Mesodermal cell (in vitro differentiated cells): ENCODE measurements at regions not wholly inside any gene's neighbourhood (a gene's known extent, or its start where the extent isn't known, plus 50 kb on each side); places are given as distances from the start of the nearest gene placed in this dataset.

Source experiments
- H3K27ac ChIP-seq: 2 replicates; pipeline ENCODE4 v1.7.0; 2013; ENCODE audit warnings: mild to moderate bottlenecking, low read depth, low read length, moderate library complexity; ENCODE audit not compliant: severe bottlenecking
- H3K36me3 ChIP-seq: 2 replicates; pipeline ENCODE4 v1.7.1; 2013; ENCODE audit warnings: mild to moderate bottlenecking, low read length, moderate library complexity; ENCODE audit not compliant: control insufficient read depth, insufficient read depth
- H3K4me1 ChIP-seq: one replicate; pipeline ENCODE4 v1.7.1; 2013; ENCODE audit warnings: mild to moderate bottlenecking, low read length; ENCODE audit not compliant: insufficient read depth, control insufficient read depth, poor library complexity, severe bottlenecking
- H3K4me3 ChIP-seq: 2 replicates; pipeline ENCODE4 v1.7.0; 2013; ENCODE audit warnings: low read length, control low read depth, mild to moderate bottlenecking; ENCODE audit not compliant: insufficient read depth, poor library complexity, severe bottlenecking; ENCODE audit errors: extremely low read depth
- H3K9me3 ChIP-seq: 2 replicates; pipeline ENCODE4 v1.7.1; 2013; ENCODE audit warnings: mild to moderate bottlenecking, low read length, moderate library complexity; ENCODE audit not compliant: control insufficient read depth
- WGBS, 2 experiments: methylation state at CpG; one replicate each; pipeline ENCODE4 v1.1.5; 2013; ENCODE audit warnings: missing lambda C conversion rate in 2 of 2; ENCODE audit not compliant: insufficient coverage in 2 of 2; 5-methylcytosine and 5-hydroxymethylcytosine counted together

GRCh38 chr3:66121318-66121717, 82.6 kb upstream of the MAGI1 start:
- Histone ChIP-seq H3K4me3 (no peak overlapping the region), H3K27ac (no peak overlapping the region), H3K9me3 (no peaks in the 10 kb centered on the region), H3K4me1 (peaks cover 31% of the 10 kb centered on the region), H3K36me3 (no peaks in the 10 kb centered on the region)
- 82 to 92% methylated on average over 2 to 5 of the region's 6 CpGs for WGBS, 2 experiments

GRCh38 chr3:66115858-66116654, 77.3 kb upstream of the MAGI1 start:
- Histone ChIP-seq H3K9me3 (no peaks in the 10 kb centered on the region), H3K4me1 (peaks cover 45% of the 10 kb centered on the region), H3K4me3 (no peak overlapping the region), H3K36me3 (no peaks in the 10 kb centered on the region), H3K27ac (peak overlapping the region; percentile 94)
- WGBS, 2 experiments, result 60 to 66% methylated on average over 5 of the region's 6 CpGs

GRCh38 chr3:66113542-66113941, 74.8 kb upstream of the MAGI1 start:
- H3K9me3 ChIP-seq, result no peaks in the 10 kb centered on the region
- H3K36me3 ChIP-seq, result no peaks in the 10 kb centered on the region
- no peak overlapping the region for H3K4me3 ChIP-seq
- WGBS, 2 experiments, result 83% methylated on average over 1 of the region's 1 CpG; no CpG with 5 or more reads in 1 of the 2 experiments
- peaks cover 37% of the 10 kb centered on the region for H3K4me1 ChIP-seq
- H3K27ac ChIP-seq, result no peak overlapping the region

GRCh38 chr3:66110840-66111239, 72.1 kb upstream of the MAGI1 start:
- Histone ChIP-seq H3K36me3 (no peaks in the 10 kb centered on the region), H3K4me1 (peaks cover 26% of the 10 kb centered on the region), H3K27ac (no peak overlapping the region), H3K9me3 (no peaks in the 10 kb centered on the region), H3K4me3 (no peak overlapping the region)
- 72 to 94% methylated on average over 2 to 6 of the region's 6 CpGs for WGBS, 2 experiments

- Histone ChIP-seq H3K4me3 (no peak overlapping the region), H3K9me3 (no peaks in the 10 kb centered on the region), H3K4me1 (peaks cover 9% of the 10 kb centered on the region), H3K27ac (no peak overlapping the region), H3K36me3 (no peaks in the 10 kb centered on the region)
- WGBS, 2 experiments, result 74 to 75% methylated on average over 4 of the region's 4 CpGs
Measured at GRCh38 chr3:66107855-66108254, 69.1 kb upstream of the MAGI1 start.

GRCh38 chr3:66106788-66107187, 68.1 kb upstream of the MAGI1 start:
- no peaks in the 10 kb centered on the region for H3K9me3 ChIP-seq
- H3K36me3 ChIP-seq, result no peaks in the 10 kb centered on the region
- WGBS, 2 experiments, result 60% methylated on average over 1 of the region's 2 CpGs; no CpG with 5 or more reads in 1 of the 2 experiments
- H3K4me3 ChIP-seq, result no peak overlapping the region
- peak overlapping the region; percentile 36 for H3K27ac ChIP-seq
- H3K4me1 ChIP-seq, result peaks cover 9% of the 10 kb centered on the region

GRCh38 chr3:66104535-66104934, 65.8 kb upstream of the MAGI1 start:
- peaks cover 9% of the 10 kb centered on the region for H3K4me1 ChIP-seq
- no peak overlapping the region for H3K4me3 ChIP-seq
- no peaks in the 10 kb centered on the region for H3K36me3 ChIP-seq
- no peak overlapping the region for H3K27ac ChIP-seq
- no peaks in the 10 kb centered on the region for H3K9me3 ChIP-seq

- no peaks in the 10 kb centered on the region for H3K36me3 ChIP-seq
- no peak overlapping the region for H3K4me3 ChIP-seq
- peaks cover 9% of the 10 kb centered on the region for H3K4me1 ChIP-seq
- WGBS, 2 experiments, result 100% methylated on average over 1 of the region's 3 CpGs; no CpG with 5 or more reads in 1 of the 2 experiments
- H3K9me3 ChIP-seq, result no peaks in the 10 kb centered on the region
- no peak overlapping the region for H3K27ac ChIP-seq
Measured at GRCh38 chr3:66103729-66104128, 65.0 kb upstream of the MAGI1 start.

GRCh38 chr3:66101901-66102300, 63.2 kb upstream of the MAGI1 start:
- WGBS, 2 experiments, result 100% methylated on average over 1 to 3 of the region's 3 CpGs
- no peak overlapping the region for H3K27ac ChIP-seq
- peaks cover 5% of the 10 kb centered on the region for H3K4me1 ChIP-seq
- no peak overlapping the region for H3K4me3 ChIP-seq
- no peaks in the 10 kb centered on the region for H3K36me3 ChIP-seq
- H3K9me3 ChIP-seq, result no peaks in the 10 kb centered on the region

- Histone ChIP-seq H3K27ac (no peak overlapping the region), H3K9me3 (peaks cover 14% of the 10 kb centered on the region), H3K36me3 (no peaks in the 10 kb centered on the region), H3K4me3 (no peak overlapping the region), H3K4me1 (no peaks in the 10 kb centered on the region)
- 83% methylated on average over 1 of the region's 1 CpG; no CpG with 5 or more reads in 1 of the 2 experiments for WGBS, 2 experiments
Measured at GRCh38 chr3:66099541-66100065, 60.9 kb upstream of the MAGI1 start.

GRCh38 chr3:66098436-66098835, 59.7 kb upstream of the MAGI1 start:
- H3K4me1 ChIP-seq, result no peaks in the 10 kb centered on the region
- no peaks in the 10 kb centered on the region for H3K36me3 ChIP-seq
- no peak overlapping the region for H3K4me3 ChIP-seq
- H3K27ac ChIP-seq, result no peak overlapping the region
- peaks cover 14% of the 10 kb centered on the region for H3K9me3 ChIP-seq
- WGBS, 2 experiments, result 75 to 90% methylated on average over 3 of the region's 4 CpGs
